OCI-LY1 (cell line): ENCODE measurements at regions not wholly inside any gene's neighbourhood (a gene's known extent, or its start where the extent isn't known, plus 50 kb on each side); places are given as distances from the start of the nearest gene placed in this dataset.

Source experiments
- H2AFZ ChIP-seq: fragments of 200-600 bp; sonication (generic), shearing (Covaris generic); 2 replicates; pipeline ENCODE4 v1.6.0; 2014; ENCODE audit warnings: antibody characterized with exemption, mild to moderate bottlenecking, low read length
- H3F3A ChIP-seq: fragments of 200-600 bp; sonication (generic), shearing (Covaris generic); 2 replicates; pipeline ENCODE4 v1.6.0; 2014; ENCODE audit warnings: mild to moderate bottlenecking, antibody characterized with exemption, low read length, moderate library complexity; ENCODE audit not compliant: insufficient read depth
- H3K27ac ChIP-seq: fragments of 200-600 bp; sonication (generic); 2 replicates; pipeline ENCODE4 v1.5.1; 2014; ENCODE audit warnings: low read length, mixed run types, mild to moderate bottlenecking, low read depth; ENCODE audit not compliant: poor library complexity, severe bottlenecking
- H3K27me3 ChIP-seq: fragments of 200-600 bp; sonication (generic); 2 replicates; pipeline ENCODE4 v1.6.0; 2014; ENCODE audit warnings: antibody characterized with exemption, mild to moderate bottlenecking, low read length, moderate library complexity; ENCODE audit not compliant: insufficient read depth
- H3K36me3 ChIP-seq: fragments of 200-600 bp; sonication (generic); 2 replicates; pipeline ENCODE4 v1.6.1; 2014; ENCODE audit warnings: mild to moderate bottlenecking, antibody characterized with exemption, low read length, moderate library complexity, mixed read lengths; ENCODE audit not compliant: insufficient read depth
- H3K4me1 ChIP-seq: fragments of 200-600 bp; sonication (generic); 2 replicates; pipeline ENCODE4 v1.5.1; 2014; ENCODE audit warnings: mild to moderate bottlenecking, low read length, moderate library complexity; ENCODE audit not compliant: insufficient read depth, severe bottlenecking
- H3K4me2 ChIP-seq: fragments of 200-600 bp; sonication (generic), shearing (Covaris generic); 2 replicates; pipeline ENCODE4 v1.6.1; 2014; ENCODE audit warnings: low read length
- H3K4me3 ChIP-seq: fragments of 200-600 bp; sonication (generic); 2 replicates; pipeline ENCODE4 v1.5.1; 2014; ENCODE audit warnings: low read length, low read depth, mild to moderate bottlenecking, mixed read lengths; ENCODE audit not compliant: poor library complexity, severe bottlenecking
- H3K79me2 ChIP-seq: fragments of 200-600 bp; shearing (Covaris generic); 2 replicates; pipeline ENCODE4 v1.6.1; 2016; ENCODE audit warnings: mixed run types, low read length, mixed read lengths; ENCODE audit not compliant: insufficient read depth
- H3K9ac ChIP-seq: fragments of 200-600 bp; sonication (generic), shearing (Covaris generic); 2 replicates; pipeline ENCODE4 v1.6.1; 2014; ENCODE audit warnings: mild to moderate bottlenecking, low read length, mixed read lengths
- H3K9me2 ChIP-seq: fragments of 200-600 bp; sonication (generic), shearing (Covaris generic); 2 replicates; pipeline ENCODE4 v1.6.1; 2014; ENCODE audit warnings: low read depth, mild to moderate bottlenecking, low read length, mixed read lengths
- H3K9me3 ChIP-seq: fragments of 200-600 bp; shearing (Covaris generic); 2 replicates; pipeline ENCODE4 v1.6.1; 2014; ENCODE audit warnings: low read length, mixed read lengths
- H4K20me1 ChIP-seq: fragments of 200-600 bp; sonication (generic), shearing (Covaris generic); 2 replicates; pipeline ENCODE4 v1.6.0; 2016; ENCODE audit warnings: mild to moderate bottlenecking, low read length; ENCODE audit not compliant: insufficient read depth
- CTCF ChIP-seq: fragments of 200-600 bp; sonication (generic), shearing (Covaris generic); IDR thresholded peaks from 2 replicates; pipeline ENCODE4 v1.5.1; 2017; ENCODE audit warnings: mild to moderate bottlenecking, antibody characterized with exemption, low read length, moderate library complexity, mixed read lengths
- EZH2 ChIP-seq: fragments of 200-600 bp; sonication (generic), shearing (Covaris generic); IDR thresholded peaks from 2 replicates; pipeline ENCODE4 v1.8.0; 2017; ENCODE audit warnings: borderline replicate concordance, mixed run types, mild to moderate bottlenecking, antibody characterized with exemption, low read length, moderate library complexity, mixed read lengths

GRCh38 chr4:189304167-189304566 is 636.5 kb upstream of the FRG1 start:
- Histone ChIP-seq H4K20me1 (no peaks in the 10 kb centered on the region), H3K27ac (no peak overlapping the region), H3K4me1 (no peaks in the 10 kb centered on the region), H3K79me2 (no peaks in the 10 kb centered on the region), H3K4me2 (no peak overlapping the region), H3F3A (no peaks in the 10 kb centered on the region), H3K9me3 (no peaks in the 10 kb centered on the region), H3K4me3 (no peak overlapping the region), H3K36me3 (no peaks in the 10 kb centered on the region), H3K9me2 (no peaks in the 10 kb centered on the region), H3K27me3 (no peaks in the 10 kb centered on the region), H3K9ac (no peak overlapping the region), H2AFZ (no peak overlapping the region)
- no peak for TF ChIP-seq CTCF
- TF ChIP-seq EZH2 = no peak

GRCh38 chr4:189304809-189305208 is 635.9 kb upstream of the FRG1 start:
- H3K9ac ChIP-seq = no peak overlapping the region
- no peaks in the 10 kb centered on the region for H3K9me3 ChIP-seq
- H3F3A ChIP-seq = no peaks in the 10 kb centered on the region
- H4K20me1 ChIP-seq = no peaks in the 10 kb centered on the region
- no peaks in the 10 kb centered on the region for H3K79me2 ChIP-seq
- no peaks in the 10 kb centered on the region for H3K27me3 ChIP-seq
- no peak overlapping the region for H3K4me2 ChIP-seq
- no peak overlapping the region for H3K4me3 ChIP-seq
- no peak for TF ChIP-seq EZH2
- TF ChIP-seq CTCF = no peak
- H3K9me2 ChIP-seq = no peaks in the 10 kb centered on the region
- H3K4me1 ChIP-seq = no peaks in the 10 kb centered on the region
- no peaks in the 10 kb centered on the region for H3K36me3 ChIP-seq
- H2AFZ ChIP-seq = no peak overlapping the region
- no peak overlapping the region for H3K27ac ChIP-seq

- Histone ChIP-seq H3K4me2 (no peak overlapping the region), H3K4me1 (no peaks in the 10 kb centered on the region), H2AFZ (no peak overlapping the region), H3K9me3 (no peaks in the 10 kb centered on the region), H3K36me3 (no peaks in the 10 kb centered on the region), H3K79me2 (no peaks in the 10 kb centered on the region), H3K27ac (no peak overlapping the region), H3F3A (no peaks in the 10 kb centered on the region), H3K9ac (no peak overlapping the region), H3K27me3 (no peaks in the 10 kb centered on the region), H4K20me1 (no peaks in the 10 kb centered on the region), H3K9me2 (no peaks in the 10 kb centered on the region), H3K4me3 (no peak overlapping the region)
- TF ChIP-seq CTCF (no peak), EZH2 (no peak)
Measured at GRCh38 chr4:189305500-189305899, 635.2 kb upstream of the FRG1 start.
